Smooth muscle cell (in vitro differentiated cells): ENCODE measurements at regions not wholly inside any gene's neighbourhood (a gene's known extent, or its start where the extent isn't known, plus 50 kb on each side); places are given as distances from the start of the nearest gene placed in this dataset.

ENCODE experiments used
- DNase-seq: peaks from one replicate; lab custom pipeline; 2025; ENCODE audit not compliant: unreplicated experiment; lab: John Stamatoyannopoulos, UW
- H2AFZ ChIP-seq: fragments of 200-600 bp; sonication (generic); 2 replicates; pipeline ENCODE4 v1.6.0; 2016; ENCODE audit warnings: antibody characterized with exemption, low read depth, mild to moderate bottlenecking
- H3F3A ChIP-seq: fragments of 200-600 bp; sonication (generic); 2 replicates; pipeline ENCODE4 v1.6.0; 2017; ENCODE audit warnings: antibody characterized with exemption, low read depth
- H3K27ac ChIP-seq: fragments of 200-600 bp; sonication (generic); 2 replicates; pipeline ENCODE4 v1.5.1; 2016; ENCODE audit warnings: low read depth, mild to moderate bottlenecking
- H3K27me3 ChIP-seq: fragments of 200-600 bp; sonication (generic); 2 replicates; pipeline ENCODE4 v1.6.1; 2016; ENCODE audit warnings: low read depth, mild to moderate bottlenecking
- H3K36me3 ChIP-seq: fragments of 200-600 bp; sonication (generic); 2 replicates; pipeline ENCODE4 v1.5.1; 2016; ENCODE audit warnings: low read depth
- H3K4me1 ChIP-seq: fragments of 200-600 bp; sonication (generic); 2 replicates; pipeline ENCODE4 v1.5.1; 2016; ENCODE audit warnings: low read depth
- H3K4me2 ChIP-seq: fragments of 200-600 bp; sonication (generic); 2 replicates; pipeline ENCODE4 v1.6.0; 2016; ENCODE audit warnings: mild to moderate bottlenecking
- H3K4me3 ChIP-seq: fragments of 200-600 bp; sonication (generic); 2 replicates; pipeline ENCODE4 v1.5.1; 2016; ENCODE audit warnings: mild to moderate bottlenecking
- H3K79me2 ChIP-seq: fragments of 200-600 bp; sonication (generic); 2 replicates; pipeline ENCODE4 v1.6.0; 2016; ENCODE audit warnings: low read depth, mild to moderate bottlenecking
- H3K9ac ChIP-seq: fragments of 200-600 bp; sonication (generic); 2 replicates; pipeline ENCODE4 v1.6.0; 2016; ENCODE audit warnings: low read depth
- H3K9me3 ChIP-seq: fragments of 200-600 bp; sonication (generic); replicated peaks from 2 replicates; pipeline ENCODE4 v1.5.1; 2016; ENCODE audit warnings: low read depth
- H4K20me1 ChIP-seq: fragments of 200-600 bp; sonication (generic); 2 replicates; pipeline ENCODE4 v1.6.0; 2016; ENCODE audit warnings: low read depth
- WGBS: methylation state at CpG from one replicate; pipeline ENCODE4 v1.1.7; 2016; ENCODE audit warnings: low lambda C conversion rate; 5-methylcytosine and 5-hydroxymethylcytosine counted together
- TF ChIP-seq, protein P1 (sequence below): fragments of 200-600 bp; sonication (generic); IDR thresholded peaks from 2 replicates; pipeline ENCODE4 v1.5.1; 2017; ENCODE audit warnings: borderline replicate concordance, mild to moderate bottlenecking, antibody characterized with exemption; ENCODE audit not compliant: insufficient read depth, poor library complexity, severe bottlenecking

DNA sequence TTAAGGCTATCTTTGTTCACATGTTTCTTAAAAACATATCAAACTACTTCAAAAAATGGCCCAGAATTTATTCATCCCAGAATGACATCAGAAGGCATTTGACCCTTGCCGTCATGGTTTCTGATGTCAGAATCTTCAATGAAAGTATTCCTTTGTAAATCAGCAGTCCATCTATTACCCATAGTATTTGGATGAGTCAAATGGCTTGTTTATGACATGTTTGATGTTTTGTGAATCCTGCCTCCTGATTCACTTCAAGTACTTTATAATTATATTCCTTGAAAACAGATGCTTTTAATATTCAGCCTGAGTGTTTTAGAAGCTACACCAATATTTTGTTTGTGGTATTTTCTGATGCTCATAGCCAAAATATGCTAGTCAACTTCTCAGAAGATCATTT is 200.8 kb upstream of the MEF2C start:
- no peak overlapping the region for H3K4me3 ChIP-seq
- no peaks in the 10 kb centered on the region for H3K36me3 ChIP-seq
- no peak overlapping the region for H2AFZ ChIP-seq
- no peak overlapping the region for H3K4me2 ChIP-seq
- no peak for DNase-seq
- H3K9ac ChIP-seq: no peak overlapping the region
- no peaks in the 10 kb centered on the region for H3F3A ChIP-seq
- no peaks in the 10 kb centered on the region for H3K79me2 ChIP-seq
- H3K4me1 ChIP-seq: no peaks in the 10 kb centered on the region
- WGBS: 81% methylated on average over 1 of the region's 1 CpG
- TF ChIP-seq, protein P1, sequence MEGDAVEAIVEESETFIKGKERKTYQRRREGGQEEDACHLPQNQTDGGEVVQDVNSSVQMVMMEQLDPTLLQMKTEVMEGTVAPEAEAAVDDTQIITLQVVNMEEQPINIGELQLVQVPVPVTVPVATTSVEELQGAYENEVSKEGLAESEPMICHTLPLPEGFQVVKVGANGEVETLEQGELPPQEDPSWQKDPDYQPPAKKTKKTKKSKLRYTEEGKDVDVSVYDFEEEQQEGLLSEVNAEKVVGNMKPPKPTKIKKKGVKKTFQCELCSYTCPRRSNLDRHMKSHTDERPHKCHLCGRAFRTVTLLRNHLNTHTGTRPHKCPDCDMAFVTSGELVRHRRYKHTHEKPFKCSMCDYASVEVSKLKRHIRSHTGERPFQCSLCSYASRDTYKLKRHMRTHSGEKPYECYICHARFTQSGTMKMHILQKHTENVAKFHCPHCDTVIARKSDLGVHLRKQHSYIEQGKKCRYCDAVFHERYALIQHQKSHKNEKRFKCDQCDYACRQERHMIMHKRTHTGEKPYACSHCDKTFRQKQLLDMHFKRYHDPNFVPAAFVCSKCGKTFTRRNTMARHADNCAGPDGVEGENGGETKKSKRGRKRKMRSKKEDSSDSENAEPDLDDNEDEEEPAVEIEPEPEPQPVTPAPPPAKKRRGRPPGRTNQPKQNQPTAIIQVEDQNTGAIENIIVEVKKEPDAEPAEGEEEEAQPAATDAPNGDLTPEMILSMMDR: no peak
- H3K9me3 ChIP-seq: no peaks in the 10 kb centered on the region
- H3K27ac ChIP-seq: no peak overlapping the region
- no peaks in the 10 kb centered on the region for H4K20me1 ChIP-seq
- no peaks in the 10 kb centered on the region for H3K27me3 ChIP-seq

GRCh38 chr5:89081360-89081759 is 198.4 kb upstream of the MEF2C start:
- Histone ChIP-seq H3K4me2 (no peak overlapping the region), H3K4me3 (no peak overlapping the region), H2AFZ (no peak overlapping the region), H3K4me1 (no peaks in the 10 kb centered on the region), H4K20me1 (no peaks in the 10 kb centered on the region), H3K27ac (no peak overlapping the region), H3F3A (no peaks in the 10 kb centered on the region), H3K79me2 (no peaks in the 10 kb centered on the region), H3K36me3 (no peaks in the 10 kb centered on the region), H3K9ac (no peak overlapping the region), H3K27me3 (no peaks in the 10 kb centered on the region), H3K9me3 (no peaks in the 10 kb centered on the region)
- 100% methylated on average over 2 of the region's 2 CpGs for WGBS
- no peak for DNase-seq
- TF ChIP-seq, protein P1: no peak

DNA sequence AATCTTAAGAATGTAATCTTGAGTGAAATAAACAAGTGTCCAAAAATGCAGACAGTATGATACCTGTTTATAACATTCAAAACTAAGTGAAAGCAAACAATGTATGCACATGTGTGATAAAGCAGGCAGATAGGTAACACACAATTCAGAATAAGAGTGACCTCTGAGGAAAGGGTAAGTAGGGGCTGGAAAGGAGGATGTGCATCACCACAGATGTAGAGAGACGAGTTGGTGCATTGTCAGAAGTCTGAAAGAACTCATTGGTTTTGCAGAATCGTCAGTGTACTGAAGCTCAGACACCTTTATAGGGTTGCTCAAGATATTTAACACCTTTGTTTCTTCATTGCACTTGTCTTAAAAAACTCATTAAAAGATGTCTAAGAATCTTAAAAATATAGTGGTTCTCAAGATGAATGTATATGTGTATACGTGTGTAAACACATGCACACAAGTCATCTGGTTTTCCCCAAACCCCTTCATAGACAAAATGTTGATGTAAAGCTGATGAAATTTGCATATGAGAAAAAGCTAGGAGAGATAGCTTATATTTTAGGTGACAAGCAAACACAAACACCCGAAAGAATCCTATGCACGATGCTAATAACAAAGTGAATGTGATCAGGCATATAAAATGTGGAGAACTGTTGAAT is 197.6 kb upstream of the MEF2C start:
- Histone ChIP-seq H3K27me3 (no peaks in the 10 kb centered on the region), H3K79me2 (no peaks in the 10 kb centered on the region), H2AFZ (no peak overlapping the region), H3K4me1 (no peaks in the 10 kb centered on the region), H3K9ac (no peak overlapping the region), H3K9me3 (no peaks in the 10 kb centered on the region), H3K27ac (no peak overlapping the region), H4K20me1 (no peaks in the 10 kb centered on the region), H3K36me3 (no peaks in the 10 kb centered on the region), H3F3A (no peaks in the 10 kb centered on the region), H3K4me2 (no peak overlapping the region), H3K4me3 (no peak overlapping the region)
- DNase-seq: no peak
- TF ChIP-seq, protein P1: no peak
- WGBS: 95% methylated on average over 5 of the region's 5 CpGs
